Kidney (tissue), 13 donors: ENCODE measurements at regions not wholly inside any gene's neighbourhood (a gene's known extent, or its start where the extent isn't known, plus 50 kb on each side); places are given as distances from the start of the nearest gene placed in this dataset.

Experiments
- DNase-seq, 5 donors: peaks; one replicate each; pipeline ENCODE4 v3.0.0-alpha.2; 2013 to 2020
- FAIRE-seq: peaks from 2 replicates; lab custom pipeline; 2012; peaks lifted over from hg19 to GRCh38; lab: Jason Lieb, UNC
- H3K27ac ChIP-seq, 2 donors: one replicate each; pipeline ENCODE4 v1.7.0; 2013; ENCODE audit warnings: low read depth in 2 of 2, low read length in 2 of 2, inconsistent platforms in 1 of 2
- H3K27me3 ChIP-seq: one replicate; pipeline ENCODE4 v1.7.1; 2013; ENCODE audit warnings: low read length, inconsistent platforms; ENCODE audit not compliant: control insufficient read depth, insufficient read depth
- H3K36me3 ChIP-seq, 3 donors: one replicate each; pipeline versions ENCODE4 v1.7.0 to v1.7.1; 2013; ENCODE audit warnings: low read length in 3 of 3, control low read depth in 1 of 3, inconsistent platforms in 1 of 3; ENCODE audit not compliant: insufficient read depth in 3 of 3, control insufficient read depth in 2 of 3
- H3K4me1 ChIP-seq, 3 donors: one replicate each; pipeline versions ENCODE4 v1.7.0 to v1.7.1; 2013; ENCODE audit warnings: low read length in 3 of 3, inconsistent platforms in 1 of 3, low read depth in 1 of 3; ENCODE audit not compliant: control insufficient read depth in 2 of 3, insufficient read depth in 2 of 3
- H3K4me3 ChIP-seq, 3 donors: one replicate each; pipeline versions ENCODE4 v1.7.0 to v1.8.1; 2013; ENCODE audit warnings: low read length in 3 of 3, control low read depth in 1 of 3, inconsistent platforms in 1 of 3
- H3K9ac ChIP-seq, 3 donors: one replicate each; pipeline versions ENCODE4 v1.7.0 to v1.7.1; 2013; ENCODE audit warnings: low read length in 3 of 3, control low read depth in 1 of 3, inconsistent platforms in 1 of 3
- H3K9me3 ChIP-seq, 3 donors: one replicate each; pipeline versions ENCODE4 v1.7.0 to v1.7.1; 2013; ENCODE audit warnings: low read length in 3 of 3, control low read depth in 1 of 3, inconsistent platforms in 1 of 3; ENCODE audit not compliant: control insufficient read depth in 2 of 3, insufficient read depth in 1 of 3
- intact Hi-C: fragments of 100-400 bp; cut with DNase I; formaldehyde crosslinking; loops from one replicate; pipeline ENCODE4 v1.11.1; 2022
- TF ChIP-seq, protein P1 (sequence below): IDR thresholded peaks from 3 replicates; pipeline ENCODE4 v1.5.1; 2012; ENCODE audit warnings: mild to moderate bottlenecking, moderate library complexity, borderline replicate concordance; ENCODE audit not compliant: insufficient read depth; ENCODE audit errors: extremely low read depth
- donor health status: control.
- donor health status: control.
- donor health status: control.
- donor health status: control.
- donor health status: control.
- donor health status: DM: yes; HTN: yes; CAD: no.
- donor health status: Normal renal cell carcinoma (clear cell type).

DNA sequence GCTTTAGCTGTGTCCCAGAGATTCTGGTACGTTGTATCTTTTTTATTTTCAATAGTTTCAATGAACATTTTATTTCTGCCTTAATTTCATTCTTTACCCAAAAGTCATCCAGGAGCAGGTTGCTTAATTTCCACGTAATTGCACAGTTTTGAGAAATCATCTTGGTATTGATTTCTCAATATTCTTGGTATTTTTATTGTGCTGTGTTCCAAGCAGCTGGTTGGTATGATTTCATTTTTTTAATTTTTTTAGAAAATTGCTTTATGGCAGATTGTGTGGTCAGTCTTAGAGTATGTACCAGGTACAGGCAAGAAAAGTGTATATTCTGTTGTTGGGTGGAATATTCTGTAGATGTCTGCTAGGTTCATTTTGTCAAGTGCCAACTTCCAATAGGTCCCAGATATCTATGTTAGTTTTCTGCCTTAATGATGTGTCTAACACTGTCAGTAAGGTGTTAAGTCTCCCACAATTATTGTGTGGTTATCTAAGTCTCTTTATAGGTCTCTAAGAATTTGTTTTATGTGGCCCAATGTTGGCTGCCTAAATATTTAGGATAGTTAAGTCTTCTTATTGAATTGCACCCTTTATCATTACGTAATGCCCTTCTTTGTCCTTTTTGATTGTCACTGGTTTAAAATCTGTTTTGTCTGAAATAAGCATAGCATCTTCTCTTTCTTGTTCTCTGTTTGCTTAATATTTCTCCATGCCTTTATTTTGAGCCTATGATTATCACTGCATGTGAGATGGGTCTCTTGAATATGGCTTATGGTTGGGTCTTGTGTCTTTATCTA lies 366.9 kb upstream of the IRAK1BP1 start:
- no peak for FAIRE-seq
- no peak for DNase-seq
- Histone ChIP-seq H3K27ac (no peak overlapping the region), H3K9me3 (no peaks in the 10 kb centered on the region), H3K36me3 (no peaks in the 10 kb centered on the region), H3K4me3 (no peak overlapping the region), H3K27me3 (no peaks in the 10 kb centered on the region), H3K9ac (no peak overlapping the region), H3K4me1 (no peaks in the 10 kb centered on the region)
- TF ChIP-seq, protein P1, sequence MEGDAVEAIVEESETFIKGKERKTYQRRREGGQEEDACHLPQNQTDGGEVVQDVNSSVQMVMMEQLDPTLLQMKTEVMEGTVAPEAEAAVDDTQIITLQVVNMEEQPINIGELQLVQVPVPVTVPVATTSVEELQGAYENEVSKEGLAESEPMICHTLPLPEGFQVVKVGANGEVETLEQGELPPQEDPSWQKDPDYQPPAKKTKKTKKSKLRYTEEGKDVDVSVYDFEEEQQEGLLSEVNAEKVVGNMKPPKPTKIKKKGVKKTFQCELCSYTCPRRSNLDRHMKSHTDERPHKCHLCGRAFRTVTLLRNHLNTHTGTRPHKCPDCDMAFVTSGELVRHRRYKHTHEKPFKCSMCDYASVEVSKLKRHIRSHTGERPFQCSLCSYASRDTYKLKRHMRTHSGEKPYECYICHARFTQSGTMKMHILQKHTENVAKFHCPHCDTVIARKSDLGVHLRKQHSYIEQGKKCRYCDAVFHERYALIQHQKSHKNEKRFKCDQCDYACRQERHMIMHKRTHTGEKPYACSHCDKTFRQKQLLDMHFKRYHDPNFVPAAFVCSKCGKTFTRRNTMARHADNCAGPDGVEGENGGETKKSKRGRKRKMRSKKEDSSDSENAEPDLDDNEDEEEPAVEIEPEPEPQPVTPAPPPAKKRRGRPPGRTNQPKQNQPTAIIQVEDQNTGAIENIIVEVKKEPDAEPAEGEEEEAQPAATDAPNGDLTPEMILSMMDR, result no peak
- intact Hi-C loops, result no loop called here

DNA sequence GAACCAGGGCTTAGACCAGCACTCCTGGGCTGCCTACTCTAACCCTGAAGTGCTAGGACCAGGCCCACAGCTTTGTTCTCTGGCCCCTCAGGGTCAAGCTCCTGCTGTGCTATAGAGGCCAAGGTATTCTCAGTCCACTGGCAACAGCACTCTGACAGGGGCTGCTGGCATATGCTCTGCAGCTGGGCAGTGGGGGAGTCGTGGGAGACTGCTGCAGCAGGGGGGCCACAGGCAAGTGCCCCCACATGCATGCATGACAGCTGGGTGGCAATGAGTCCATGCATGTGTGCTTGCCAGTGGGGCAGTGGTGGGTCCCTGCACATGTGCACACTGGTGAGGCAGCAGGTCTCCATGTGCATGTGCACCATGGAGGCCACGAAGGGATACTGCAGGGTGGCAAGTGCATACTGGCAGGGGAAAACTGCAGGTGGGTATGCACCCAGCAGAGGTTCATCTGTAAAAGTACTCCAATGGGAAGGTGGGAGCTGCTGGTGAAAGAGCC lies 364.9 kb upstream of the IRAK1BP1 start:
- no peaks in the 10 kb centered on the region for H3K27me3 ChIP-seq
- H3K9ac ChIP-seq, result no peak overlapping the region
- DNase-seq, result peak in 1 of 5 donors; percentile 49
- FAIRE-seq, result no peak
- no peaks in the 10 kb centered on the region for H3K9me3 ChIP-seq
- no peak overlapping the region for H3K4me3 ChIP-seq
- intact Hi-C loops, result no loop called here
- TF ChIP-seq, protein P1, result no peak
- H3K27ac ChIP-seq, result no peak overlapping the region
- no peaks in the 10 kb centered on the region for H3K4me1 ChIP-seq
- H3K36me3 ChIP-seq, result no peaks in the 10 kb centered on the region

DNA sequence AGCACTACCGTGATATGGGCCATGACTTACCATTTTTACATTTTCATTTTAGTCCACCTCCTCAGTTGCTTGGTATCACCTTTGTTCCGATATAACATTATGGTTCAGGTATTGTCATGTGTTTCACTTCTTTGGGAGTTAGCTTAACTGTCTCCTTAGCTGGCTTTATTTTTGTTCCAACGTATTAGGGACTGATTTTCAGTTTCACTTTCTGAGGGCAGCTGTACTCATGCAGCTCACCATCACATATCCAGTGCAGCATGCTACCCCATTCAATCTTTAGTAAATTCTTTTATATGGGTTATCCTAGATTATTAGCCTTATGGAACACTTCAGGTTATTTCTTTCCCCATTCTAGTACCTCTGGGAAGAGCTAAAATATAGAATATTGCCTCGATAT lies 362.2 kb upstream of the IRAK1BP1 start:
- Histone ChIP-seq H3K9me3 (no peaks in the 10 kb centered on the region), H3K36me3 (no peaks in the 10 kb centered on the region), H3K27ac (no peak overlapping the region), H3K9ac (no peak overlapping the region), H3K27me3 (no peaks in the 10 kb centered on the region), H3K4me3 (no peak overlapping the region), H3K4me1 (no peaks in the 10 kb centered on the region)
- FAIRE-seq (no peak), DNase-seq (no peak)
- intact Hi-C loops, result no loop called here
- TF ChIP-seq, protein P1, result no peak

DNA sequence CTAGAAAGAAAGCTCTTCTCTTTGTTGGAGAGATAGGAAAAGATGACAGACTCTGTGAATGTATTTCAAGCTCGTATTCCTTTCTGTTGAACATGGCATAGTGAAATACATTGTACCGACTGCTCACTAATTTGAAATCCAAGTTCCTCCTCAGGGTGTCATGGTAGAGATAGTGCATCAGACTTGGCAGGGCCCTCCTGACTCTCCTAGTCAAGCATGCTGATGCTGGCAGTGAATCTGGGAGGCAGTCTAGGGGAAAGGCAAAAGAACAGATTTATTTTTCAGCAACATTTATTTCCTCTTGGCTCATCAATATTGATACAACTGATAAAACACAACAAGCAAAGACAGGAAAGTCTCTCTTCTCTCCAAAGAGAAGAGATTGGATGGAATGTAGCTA lies 356.3 kb upstream of the IRAK1BP1 start:
- no peak for FAIRE-seq
- Histone ChIP-seq H3K4me3 (no peak overlapping the region), H3K9me3 (no peaks in the 10 kb centered on the region), H3K9ac (no peak overlapping the region), H3K27ac (no peak overlapping the region), H3K27me3 (no peaks in the 10 kb centered on the region), H3K36me3 (no peaks in the 10 kb centered on the region), H3K4me1 (no peaks in the 10 kb centered on the region)
- intact Hi-C loops, result no loop called here
- TF ChIP-seq, protein P1, result no peak
- no peak for DNase-seq
